Activated CD8-positive, alpha-beta memory T cell treated with anti-CD3 and anti-CD28 coated beads, Interleukin-2, amount 10 ng/mL, durations not matched to agents 7 days and 5 days (primary cell): ENCODE measurements at regions not wholly inside any gene's neighbourhood (a gene's known extent, or its start where the extent isn't known, plus 50 kb on each side); places are given as distances from the start of the nearest gene placed in this dataset.
"Not testable (repeated sequence)": the region's sequence is repeated elsewhere in the genome, so short reads cannot be mapped to it uniquely, and the experiment has no call there.

Source experiments
- ATAC-seq: fragments of 150-1000 bp; cut with Tn5 transposase; one replicate; pipeline ENCODE4 v1.10.0; 2021; ENCODE audit warnings: moderate library complexity
- CTCF ChIA-PET: fragments of 350-600 bp; sonication (Branson Sonifier 250); formaldehyde crosslinking; loops from one replicate; lab custom pipeline; 2021; ENCODE audit warnings: antibody characterized with exemption; lab: Charles Lee
- DNase-seq: peaks from one replicate; pipeline ENCODE4 v3.0.0-alpha.2; 2020
- H3K27ac Mint-ChIP-seq: one replicate; pipeline ENCODE4 v1.8.0; 2021; ENCODE audit warnings: mild to moderate bottlenecking, mixed read lengths
- H3K27me3 Mint-ChIP-seq: one replicate; pipeline ENCODE4 v1.8.0; 2021; ENCODE audit warnings: mixed read lengths
- H3K36me3 Mint-ChIP-seq: one replicate; pipeline ENCODE4 v1.8.0; 2021; ENCODE audit warnings: mild to moderate bottlenecking, mixed read lengths
- H3K4me1 Mint-ChIP-seq: one replicate; pipeline ENCODE4 v1.8.0; 2021; ENCODE audit warnings: mixed read lengths
- H3K4me3 Mint-ChIP-seq: one replicate; pipeline ENCODE4 v1.8.0; 2021; ENCODE audit warnings: mild to moderate bottlenecking, moderate library complexity, mixed read lengths
- H3K9me3 Mint-ChIP-seq: one replicate; pipeline ENCODE4 v1.8.0; 2022; ENCODE audit warnings: low read depth, mixed read lengths

- Mint-ChIP-seq H3K9me3 (peaks cover 2% of the 10 kb centered on the region), H3K36me3 (no peaks in the 10 kb centered on the region), H3K27ac (no peak overlapping the region), H3K27me3 (no peaks in the 10 kb centered on the region), H3K4me1 (no peaks in the 10 kb centered on the region), H3K4me3 (no peak overlapping the region)
- no peak for ATAC-seq
- CTCF ChIA-PET = no interaction called here
- no peak for DNase-seq
Observed at GRCh38 chr7:145378197-145378596, 542.3 kb upstream of the TPK1 start.

DNA sequence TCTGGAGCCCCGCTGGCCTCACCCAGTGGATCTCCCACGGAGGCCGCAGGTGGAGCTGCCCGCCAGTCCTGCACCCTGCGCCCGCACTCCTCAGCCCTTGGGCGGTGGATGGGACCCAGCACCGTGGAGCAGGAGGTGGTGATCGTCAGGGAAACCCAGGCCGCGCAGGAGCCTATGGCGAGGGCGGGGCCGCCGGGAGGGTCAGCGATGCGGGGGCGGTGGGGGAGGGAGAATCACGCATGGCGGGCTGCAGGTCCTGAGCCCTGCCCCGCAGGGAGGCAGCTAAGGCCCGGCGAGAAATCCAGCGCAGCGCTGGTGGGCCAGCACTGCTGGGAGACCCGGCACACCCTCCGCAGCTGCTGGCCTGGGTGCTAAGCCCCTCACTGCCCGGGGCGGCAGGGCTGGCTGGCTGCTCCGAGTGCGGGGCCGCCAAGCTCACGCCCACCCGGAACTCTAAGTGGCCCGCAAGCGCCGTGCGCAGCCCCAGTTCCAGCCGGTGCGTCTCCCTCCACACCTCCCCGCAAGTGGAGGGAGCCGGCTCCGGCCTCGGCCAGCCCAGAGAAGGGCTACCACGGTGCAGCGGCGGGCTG lies 524.8 kb upstream of the TPK1 start:
- no peak overlapping the region for H3K4me3 Mint-ChIP-seq

DNA sequence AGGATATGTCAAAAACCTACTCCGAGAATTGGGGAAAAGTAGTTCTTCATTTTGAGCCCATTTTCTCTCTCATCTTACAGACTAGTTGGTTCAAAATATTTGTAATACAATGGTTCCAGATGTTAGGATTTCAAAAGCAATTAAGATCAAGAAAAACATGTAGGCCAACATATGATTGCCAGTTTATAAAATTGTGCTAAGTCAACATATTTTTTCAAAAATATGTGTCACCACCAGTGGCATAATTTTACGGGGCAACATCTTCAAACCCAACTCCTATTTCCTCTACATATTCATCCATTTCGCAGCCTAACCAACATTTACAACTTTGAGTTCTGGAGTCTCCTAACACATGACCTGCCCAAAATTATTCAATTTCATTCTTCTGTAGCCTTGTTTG lies 514.5 kb upstream of the TPK1 start:
- DNase-seq (no peak), ATAC-seq (no peak)
- Mint-ChIP-seq H3K9me3 (peaks cover 5% of the 10 kb centered on the region), H3K36me3 (no peaks in the 10 kb centered on the region), H3K4me3 (no peak overlapping the region), H3K27ac (no peak overlapping the region), H3K4me1 (no peaks in the 10 kb centered on the region), H3K27me3 (no peaks in the 10 kb centered on the region)
- CTCF ChIA-PET = no interaction called here

More for the DNA sequence above, 524.8 kb upstream of the TPK1 start:
- CTCF ChIA-PET = interaction anchor here (0.6 kb wide), 1 partner anchor 1283 kb away, joined by 3 read pairs; no protein-coding TSS in a partner anchor
- DNase-seq (no peak), ATAC-seq (no peak)
- Mint-ChIP-seq H3K27ac (no peak overlapping the region), H3K9me3 (peaks cover 5% of the 10 kb centered on the region), H3K27me3 (no peaks in the 10 kb centered on the region), H3K4me1 (no peaks in the 10 kb centered on the region), H3K36me3 (no peaks in the 10 kb centered on the region)

GRCh38 chr7:145349452-145349851 lies 513.6 kb upstream of the TPK1 start:
- CTCF ChIA-PET, H3K27me3 Mint-ChIP-seq, ATAC-seq, H3K4me3 Mint-ChIP-seq, H3K36me3 Mint-ChIP-seq, DNase-seq, H3K4me1 Mint-ChIP-seq, H3K27ac Mint-ChIP-seq, H3K9me3 Mint-ChIP-seq: not testable (repeated sequence)

DNA sequence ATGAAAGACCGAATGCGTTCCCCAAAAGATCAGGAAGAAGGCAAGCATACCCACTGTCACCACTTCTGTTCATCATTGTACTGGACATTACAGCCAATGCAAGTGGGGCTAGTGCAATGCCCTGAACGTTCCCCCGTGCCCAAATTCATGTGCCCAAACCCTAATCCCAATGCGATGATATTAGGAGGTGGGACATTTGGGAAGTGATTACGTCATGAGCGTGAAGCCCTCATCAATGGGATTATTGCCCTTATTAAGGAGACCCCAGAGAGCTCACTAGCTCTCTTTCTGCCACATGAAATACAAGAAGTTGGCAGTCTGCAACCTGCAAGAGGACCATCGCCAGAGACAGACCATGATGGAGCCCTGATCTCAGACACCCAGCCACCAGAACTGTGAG lies 511.4 kb upstream of the TPK1 start:
- ATAC-seq (no peak), DNase-seq (no peak)
- no peaks in the 10 kb centered on the region for H3K27me3 Mint-ChIP-seq
- no peaks in the 10 kb centered on the region for H3K4me1 Mint-ChIP-seq
- peaks cover 5% of the 10 kb centered on the region for H3K9me3 Mint-ChIP-seq
- CTCF ChIA-PET = no interaction called here
- no peak overlapping the region for H3K4me3 Mint-ChIP-seq
- H3K36me3 Mint-ChIP-seq = no peaks in the 10 kb centered on the region
- H3K27ac Mint-ChIP-seq = no peak overlapping the region

- Mint-ChIP-seq H3K4me3 (no peak overlapping the region), H3K4me1 (no peaks in the 10 kb centered on the region), H3K9me3 (peaks cover 6% of the 10 kb centered on the region), H3K36me3 (no peaks in the 10 kb centered on the region), H3K27me3 (no peaks in the 10 kb centered on the region), H3K27ac (no peak overlapping the region)
- DNase-seq (no peak), ATAC-seq (no peak)
- CTCF ChIA-PET = no interaction called here
Observed at GRCh38 chr7:145339319-145339718, 503.5 kb upstream of the TPK1 start.

DNA sequence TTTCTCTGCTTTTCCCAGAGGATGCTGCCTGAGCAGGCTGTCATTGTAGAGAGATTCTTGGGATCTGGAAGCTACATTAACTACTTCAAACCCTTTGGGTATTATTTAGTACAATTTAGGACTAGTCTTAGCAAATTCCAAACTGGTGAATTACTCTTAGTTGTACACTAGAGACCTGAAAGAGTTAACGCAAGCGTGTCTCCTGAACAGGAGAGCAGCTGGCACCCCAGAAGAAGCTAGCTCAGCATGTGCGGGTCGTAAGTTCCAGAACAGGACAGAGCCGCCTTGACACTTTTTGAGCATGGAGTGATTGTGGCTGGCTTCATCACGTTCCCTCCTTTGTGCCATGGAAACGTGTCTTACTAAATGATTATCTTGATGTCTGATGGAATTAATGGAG lies 495.7 kb upstream of the TPK1 start:
- no peaks in the 10 kb centered on the region for H3K4me1 Mint-ChIP-seq
- peaks cover 3% of the 10 kb centered on the region for H3K9me3 Mint-ChIP-seq
- CTCF ChIA-PET = no interaction called here
- no peak overlapping the region for H3K27ac Mint-ChIP-seq
- no peaks in the 10 kb centered on the region for H3K36me3 Mint-ChIP-seq
- no peaks in the 10 kb centered on the region for H3K27me3 Mint-ChIP-seq
- ATAC-seq (no peak), DNase-seq (no peak)
- no peak overlapping the region for H3K4me3 Mint-ChIP-seq

GRCh38 chr7:145331076-145331475 lies 495.2 kb upstream of the TPK1 start:
- DNase-seq (no peak), ATAC-seq (no peak)
- no peak overlapping the region for H3K4me3 Mint-ChIP-seq
- H3K27me3 Mint-ChIP-seq = no peaks in the 10 kb centered on the region
- no peaks in the 10 kb centered on the region for H3K36me3 Mint-ChIP-seq
- no peaks in the 10 kb centered on the region for H3K4me1 Mint-ChIP-seq
- peaks cover 3% of the 10 kb centered on the region for H3K9me3 Mint-ChIP-seq
- CTCF ChIA-PET = no interaction called here
- no peak overlapping the region for H3K27ac Mint-ChIP-seq

DNA sequence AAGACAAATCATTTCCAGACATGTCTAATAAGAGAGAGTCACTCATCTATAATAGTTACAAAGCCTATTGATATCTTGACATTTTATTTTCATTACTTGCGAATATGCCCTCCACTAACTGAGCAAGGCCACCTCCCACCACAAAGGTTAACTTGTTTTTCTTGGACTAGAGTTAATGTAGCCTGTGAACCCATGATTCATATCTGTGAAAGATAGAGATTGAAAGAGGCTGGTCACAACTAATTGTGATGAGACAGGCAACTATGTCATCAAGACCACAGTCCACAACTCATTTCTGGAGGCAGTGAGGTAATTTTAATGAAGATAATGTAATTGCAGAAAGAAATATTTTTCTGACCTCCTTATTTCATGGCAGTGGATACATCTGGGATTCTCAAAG lies 491.8 kb upstream of the TPK1 start:
- ATAC-seq (no peak), DNase-seq (no peak)
- Mint-ChIP-seq H3K4me3 (no peak overlapping the region), H3K9me3 (peaks cover 6% of the 10 kb centered on the region), H3K36me3 (no peaks in the 10 kb centered on the region), H3K27me3 (no peaks in the 10 kb centered on the region), H3K4me1 (no peaks in the 10 kb centered on the region), H3K27ac (no peak overlapping the region)
- CTCF ChIA-PET = no interaction called here

DNA sequence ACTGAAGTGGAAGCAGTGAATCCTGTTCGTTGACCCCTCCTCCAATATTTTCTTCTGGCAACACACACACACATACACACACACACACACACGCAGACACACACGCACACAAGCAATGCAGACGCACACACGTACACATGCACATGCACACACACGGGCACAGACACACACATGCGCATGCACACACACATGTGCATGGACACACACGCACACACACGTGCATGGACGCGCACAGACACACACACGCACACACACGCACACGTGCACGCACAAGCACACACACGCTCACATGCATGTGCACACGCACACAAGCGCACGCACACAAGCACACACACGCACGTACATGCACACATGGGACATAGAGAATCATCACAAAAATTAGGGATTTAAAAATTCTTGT lies 488.2 kb upstream of the TPK1 start:
- peaks cover 6% of the 10 kb centered on the region for H3K9me3 Mint-ChIP-seq
- ATAC-seq (no peak), DNase-seq (no peak)
- no peaks in the 10 kb centered on the region for H3K27me3 Mint-ChIP-seq
- CTCF ChIA-PET = no interaction called here
- H3K27ac Mint-ChIP-seq = no peak overlapping the region
- H3K4me3 Mint-ChIP-seq = no peak overlapping the region
- no peaks in the 10 kb centered on the region for H3K36me3 Mint-ChIP-seq
- H3K4me1 Mint-ChIP-seq = no peaks in the 10 kb centered on the region

DNA sequence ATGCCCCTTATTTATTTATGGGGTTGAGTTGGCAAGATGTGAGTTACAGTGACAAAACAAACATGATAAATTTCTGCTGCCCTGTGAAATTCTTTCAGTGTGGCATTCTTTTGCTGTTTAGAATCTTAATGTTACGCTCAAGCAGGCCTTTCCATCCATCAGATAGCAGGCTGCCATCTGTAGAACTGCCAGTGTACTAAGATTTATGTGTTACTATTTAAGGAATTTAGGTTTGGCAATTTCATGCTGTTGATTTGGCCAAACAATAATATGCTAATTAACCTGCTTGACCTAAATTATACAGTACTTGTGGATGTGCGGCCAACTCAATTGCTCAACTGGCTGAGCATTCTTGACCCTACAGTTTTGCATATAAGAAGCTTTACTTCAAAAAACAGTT lies 477.7 kb upstream of the TPK1 start:
- H3K4me3 Mint-ChIP-seq = no peak overlapping the region
- ATAC-seq = no peak
- no peaks in the 10 kb centered on the region for H3K36me3 Mint-ChIP-seq

DNA sequence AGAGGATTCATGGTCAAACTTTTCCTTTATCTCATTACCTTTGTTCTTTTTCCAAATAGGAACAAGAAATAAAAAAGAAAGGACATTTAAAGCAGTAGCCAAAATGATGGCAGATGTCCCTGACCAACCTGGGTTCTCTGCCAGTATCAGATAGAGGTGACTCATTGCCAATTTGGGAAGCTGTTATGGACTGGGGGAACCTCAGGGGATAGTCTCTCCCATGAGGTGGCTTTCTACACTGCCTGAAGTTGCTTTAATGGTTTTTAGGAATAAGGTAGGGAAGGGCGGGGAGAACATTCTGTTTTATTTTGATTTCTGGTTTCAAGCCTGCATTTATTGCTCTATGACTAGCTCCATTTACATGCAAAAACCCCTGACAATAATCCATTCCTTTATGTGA lies 457.9 kb upstream of the TPK1 start:
- Mint-ChIP-seq H3K4me1 (no peaks in the 10 kb centered on the region), H3K36me3 (no peaks in the 10 kb centered on the region), H3K27ac (no peak overlapping the region), H3K4me3 (no peak overlapping the region), H3K9me3 (peaks cover 3% of the 10 kb centered on the region), H3K27me3 (no peaks in the 10 kb centered on the region)
- ATAC-seq (no peak), DNase-seq (no peak)
- CTCF ChIA-PET = no interaction called here

More for the DNA sequence above, 477.7 kb upstream of the TPK1 start:
- Mint-ChIP-seq H3K9me3 (peaks cover 5% of the 10 kb centered on the region), H3K4me1 (no peaks in the 10 kb centered on the region), H3K27me3 (no peaks in the 10 kb centered on the region), H3K27ac (no peak overlapping the region)
- no peak for DNase-seq
- CTCF ChIA-PET = no interaction called here

DNA sequence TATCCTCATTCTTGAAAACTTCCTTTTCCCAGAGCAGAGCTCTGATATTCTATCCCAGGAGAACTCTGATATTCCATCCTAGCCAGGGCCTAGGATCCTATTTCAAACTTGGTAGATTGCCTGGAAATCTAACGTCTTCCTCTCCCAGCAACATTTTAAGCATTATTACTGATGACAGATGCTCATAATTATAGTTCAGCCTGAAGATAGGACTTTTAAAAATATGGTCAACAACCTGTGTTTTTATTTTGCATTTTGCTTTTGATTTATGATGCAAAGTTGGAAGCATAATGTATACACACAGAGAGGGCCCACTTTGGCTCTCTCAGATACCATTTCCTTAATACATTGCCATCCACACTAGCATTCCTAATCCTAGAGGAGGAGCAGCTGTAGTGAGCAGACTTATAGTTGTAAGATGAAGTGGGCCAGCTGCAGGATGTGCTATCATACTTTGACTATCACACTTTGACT lies 457.4 kb upstream of the TPK1 start:
- no peak overlapping the region for H3K27ac Mint-ChIP-seq
- no peaks in the 10 kb centered on the region for H3K36me3 Mint-ChIP-seq
- H3K4me3 Mint-ChIP-seq = no peak overlapping the region
- DNase-seq (no peak), ATAC-seq (no peak)
- H3K27me3 Mint-ChIP-seq = no peaks in the 10 kb centered on the region
- H3K4me1 Mint-ChIP-seq = no peaks in the 10 kb centered on the region
- CTCF ChIA-PET = no interaction called here
- peaks cover 3% of the 10 kb centered on the region for H3K9me3 Mint-ChIP-seq

GRCh38 chr7:145289384-145289783 lies 453.5 kb upstream of the TPK1 start:
- DNase-seq = no peak
- no peak for ATAC-seq
- Mint-ChIP-seq H3K9me3 (peaks cover 3% of the 10 kb centered on the region), H3K27me3 (no peaks in the 10 kb centered on the region), H3K4me3 (no peak overlapping the region), H3K27ac (no peak overlapping the region), H3K4me1 (no peaks in the 10 kb centered on the region), H3K36me3 (no peaks in the 10 kb centered on the region)
- CTCF ChIA-PET = no interaction called here

DNA sequence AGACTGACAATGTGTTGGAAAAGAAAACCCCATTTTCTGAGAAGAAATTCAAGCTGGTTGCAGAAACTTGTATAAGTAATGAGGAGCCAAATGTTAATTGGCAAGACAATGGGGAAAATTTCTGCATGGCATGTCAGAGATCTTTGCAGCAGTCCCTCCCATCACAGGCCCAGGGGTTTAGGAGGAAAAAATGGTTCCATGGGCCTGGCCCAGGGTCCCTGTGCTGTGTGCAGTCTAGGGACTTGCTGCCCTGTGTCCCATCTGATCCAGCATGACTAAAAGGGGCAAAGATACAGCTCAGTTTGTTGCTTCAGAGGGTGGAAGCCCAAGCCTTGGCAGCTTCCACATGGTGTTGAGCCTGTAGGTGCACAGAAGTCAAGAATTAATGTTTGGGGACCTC lies 440.3 kb upstream of the TPK1 start:
- Mint-ChIP-seq H3K4me1 (no peaks in the 10 kb centered on the region), H3K4me3 (no peak overlapping the region), H3K36me3 (no peaks in the 10 kb centered on the region), H3K27me3 (no peaks in the 10 kb centered on the region), H3K9me3 (peaks cover 12% of the 10 kb centered on the region), H3K27ac (no peak overlapping the region)
- DNase-seq (no peak), ATAC-seq (no peak)
- CTCF ChIA-PET = no interaction called here
